CD14-positive monocyte (primary cell): ENCODE measurements at regions not wholly inside any gene's neighbourhood (a gene's known extent, or its start where the extent isn't known, plus 50 kb on each side); places are given as distances from the start of the nearest gene placed in this dataset.
A peak's percentile ranks its signal among the peaks of the same experiment; 100 is the strongest.

Source experiments
- DNase-seq, 3 donors: peaks; one replicate each; pipeline ENCODE4 v3.0.0-alpha.2; 2011 to 2022
- H2AFZ ChIP-seq: 2 replicates; pipeline ENCODE4 v1.6.0; 2012; ENCODE audit warnings: mild to moderate bottlenecking, low read depth, low read length, inconsistent platforms; ENCODE audit not compliant: insufficient read depth, poor library complexity, severe bottlenecking
- H3K27ac ChIP-seq, 2 donors: 1 replicate in 1 of 2; 2 replicates in 1 of 2; pipeline ENCODE4 v1.5.1; 2012 to 2013; ENCODE audit warnings: low read length in 2 of 2, control low read depth in 1 of 2, inconsistent platforms in 1 of 2, low read depth in 1 of 2, mild to moderate bottlenecking in 1 of 2
- H3K27me3 ChIP-seq, 2 donors: one replicate each; pipeline versions ENCODE4 v1.6.0 to v1.6.1; 2011 to 2013; ENCODE audit warnings: low read length in 2 of 2; ENCODE audit not compliant: control insufficient read depth in 2 of 2, insufficient read depth in 2 of 2
- H3K36me3 ChIP-seq, 2 donors: replicated peaks in 1 of 2; 1 replicate in 1 of 2; 2 replicates in 1 of 2; pipeline versions ENCODE4 v1.5.1 to v1.6.1; 2012 to 2013; ENCODE audit warnings: low read length in 2 of 2, control low read depth in 1 of 2, inconsistent platforms in 1 of 2, mild to moderate bottlenecking in 1 of 2; ENCODE audit not compliant: insufficient read depth in 2 of 2, control insufficient read depth in 1 of 2
- H3K4me1 ChIP-seq, 2 donors: 1 replicate in 1 of 2; 2 replicates in 1 of 2; pipeline versions ENCODE4 v1.5.1 to v1.6.1; 2012 to 2013; ENCODE audit warnings: low read length in 2 of 2, control low read depth in 1 of 2, inconsistent platforms in 1 of 2, mild to moderate bottlenecking in 1 of 2, moderate library complexity in 1 of 2; ENCODE audit not compliant: insufficient read depth in 2 of 2, control insufficient read depth in 1 of 2
- H3K4me2 ChIP-seq: replicated peaks from 2 replicates; pipeline ENCODE3; 2012; ENCODE audit warnings: low read length, moderate library complexity, mild to moderate bottlenecking; ENCODE audit not compliant: poor library complexity, severe bottlenecking; ENCODE audit errors: extremely low read depth
- H3K4me3 ChIP-seq, 3 experiments: fragments of 200-600 bp in 1 of 3; sonication (generic) in 1 of 3; replicated peaks in 1 of 3; 1 replicate in 2 of 3; 2 replicates in 1 of 3; pipeline ENCODE4 v1.5.1; 2011 to 2013; ENCODE audit warnings: low read length in 3 of 3, mild to moderate bottlenecking in 3 of 3, control low read depth in 2 of 3, low read depth in 2 of 3, inconsistent platforms in 1 of 3, moderate library complexity in 1 of 3
- H3K79me2 ChIP-seq: 2 replicates; pipeline ENCODE4 v1.6.0; 2012; ENCODE audit warnings: mild to moderate bottlenecking, control low read depth, inconsistent platforms, low read length, moderate library complexity; ENCODE audit not compliant: insufficient read depth
- H3K9ac ChIP-seq: 2 replicates; pipeline ENCODE4 v1.6.0; 2017; ENCODE audit warnings: low read length, mild to moderate bottlenecking; ENCODE audit not compliant: insufficient read depth, poor library complexity, severe bottlenecking
- H3K9me3 ChIP-seq, 2 donors: replicated peaks in 1 of 2; 1 replicate in 1 of 2; 2 replicates in 1 of 2; pipeline versions ENCODE4 v1.5.1 to v1.6.1; 2012 to 2013; ENCODE audit warnings: low read length in 2 of 2, control low read depth in 1 of 2; ENCODE audit not compliant: control insufficient read depth in 1 of 2, insufficient read depth in 1 of 2
- H4K20me1 ChIP-seq: 2 replicates; pipeline ENCODE4 v1.6.0; 2012; ENCODE audit warnings: mild to moderate bottlenecking, low read length, control low read depth, moderate library complexity; ENCODE audit not compliant: insufficient read depth
- H3K27ac Mint-ChIP-seq, 7 donors: one replicate each; pipeline ENCODE4 v1.8.0; 2020; ENCODE audit warnings: mild to moderate bottlenecking in 7 of 7, mixed read lengths in 7 of 7, moderate library complexity in 6 of 7, inconsistent platforms in 2 of 7
- H3K27me3 Mint-ChIP-seq, 3 donors: one replicate each; pipeline ENCODE4 v1.8.0; 2021 to 2022; ENCODE audit warnings: low read depth in 3 of 3, mild to moderate bottlenecking in 3 of 3, mixed read lengths in 3 of 3, moderate library complexity in 3 of 3, inconsistent platforms in 1 of 3
- H3K36me3 Mint-ChIP-seq, 2 donors: one replicate each; pipeline ENCODE4 v1.8.0; 2020; ENCODE audit warnings: mixed read lengths in 2 of 2, inconsistent platforms in 1 of 2, mild to moderate bottlenecking in 1 of 2
- H3K4me1 Mint-ChIP-seq: one replicate; pipeline ENCODE4 v1.8.0; 2020; ENCODE audit warnings: mild to moderate bottlenecking, mixed read lengths
- H3K4me3 Mint-ChIP-seq, 2 donors: one replicate each; pipeline ENCODE4 v1.8.0; 2020; ENCODE audit warnings: mild to moderate bottlenecking in 2 of 2, mixed read lengths in 2 of 2, moderate library complexity in 1 of 2
- H3K9me3 Mint-ChIP-seq, 7 donors: one replicate each; pipeline ENCODE4 v1.8.0; 2020 to 2022; ENCODE audit warnings: mixed read lengths in 7 of 7, mild to moderate bottlenecking in 6 of 7, moderate library complexity in 6 of 7, inconsistent platforms in 2 of 7
- WGBS: methylation state at CpG from one replicate; pipeline ENCODE4 v1.1.5; 2013; ENCODE audit warnings: missing lambda C conversion rate; ENCODE audit not compliant: insufficient coverage; 5-methylcytosine and 5-hydroxymethylcytosine counted together
- intact Hi-C, 2 donors: fragments of 100-400 bp; cut with micrococcal nuclease; formaldehyde crosslinking; loops; one replicate each; pipeline versions ENCODE4 v1.15.0 to v1.15.1; 2023
- TF ChIP-seq, protein P1 (sequence below): fragments of 200-600 bp; IDR thresholded peaks from one replicate; pipeline ENCODE4 v1.8.0; 2022; ENCODE audit warnings: antibody characterized with exemption, mild to moderate bottlenecking

DNA sequence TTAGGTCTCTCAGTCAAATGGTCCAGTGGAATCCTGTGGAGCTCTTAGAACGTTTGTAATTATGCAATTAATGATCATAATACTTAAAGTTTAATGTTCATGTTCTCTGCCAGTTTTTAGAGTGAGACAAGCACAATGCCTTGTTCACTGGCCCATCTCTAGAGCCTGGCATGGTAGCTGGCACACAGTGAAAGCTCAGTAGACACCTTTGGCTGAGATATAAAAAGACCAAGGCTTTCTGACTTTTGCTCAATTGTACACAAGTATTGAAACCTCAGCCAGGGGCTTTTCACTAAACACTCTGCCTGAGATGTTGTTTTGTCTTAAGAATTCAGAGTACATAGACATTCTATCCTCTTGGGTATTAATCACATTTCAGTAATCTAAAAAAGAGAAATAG lies 241.8 kb upstream of the ATP2B1 start:
- H3K4me2 ChIP-seq: no peak overlapping the region
- no peaks in the 10 kb centered on the region for H3K36me3 ChIP-seq
- no peaks in the 10 kb centered on the region for H3K27me3 ChIP-seq
- peak overlapping the region in 2 of 7 donors; percentile 7 to 20 for H3K27ac Mint-ChIP-seq
- H3K4me1 Mint-ChIP-seq: peaks cover 14% of the 10 kb centered on the region
- H3K27ac ChIP-seq: no peak overlapping the region
- no peaks in the 10 kb centered on the region for H4K20me1 ChIP-seq
- intact Hi-C loops: no loop called here
- H3K9ac ChIP-seq: no peak overlapping the region
- TF ChIP-seq, protein P1, sequence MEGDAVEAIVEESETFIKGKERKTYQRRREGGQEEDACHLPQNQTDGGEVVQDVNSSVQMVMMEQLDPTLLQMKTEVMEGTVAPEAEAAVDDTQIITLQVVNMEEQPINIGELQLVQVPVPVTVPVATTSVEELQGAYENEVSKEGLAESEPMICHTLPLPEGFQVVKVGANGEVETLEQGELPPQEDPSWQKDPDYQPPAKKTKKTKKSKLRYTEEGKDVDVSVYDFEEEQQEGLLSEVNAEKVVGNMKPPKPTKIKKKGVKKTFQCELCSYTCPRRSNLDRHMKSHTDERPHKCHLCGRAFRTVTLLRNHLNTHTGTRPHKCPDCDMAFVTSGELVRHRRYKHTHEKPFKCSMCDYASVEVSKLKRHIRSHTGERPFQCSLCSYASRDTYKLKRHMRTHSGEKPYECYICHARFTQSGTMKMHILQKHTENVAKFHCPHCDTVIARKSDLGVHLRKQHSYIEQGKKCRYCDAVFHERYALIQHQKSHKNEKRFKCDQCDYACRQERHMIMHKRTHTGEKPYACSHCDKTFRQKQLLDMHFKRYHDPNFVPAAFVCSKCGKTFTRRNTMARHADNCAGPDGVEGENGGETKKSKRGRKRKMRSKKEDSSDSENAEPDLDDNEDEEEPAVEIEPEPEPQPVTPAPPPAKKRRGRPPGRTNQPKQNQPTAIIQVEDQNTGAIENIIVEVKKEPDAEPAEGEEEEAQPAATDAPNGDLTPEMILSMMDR: no peak
- H3K27me3 Mint-ChIP-seq: no peaks in the 10 kb centered on the region
- no CpG with 5 or more reads among the region's 1 CpG for WGBS
- no peak overlapping the region for H2AFZ ChIP-seq
- DNase-seq: no peak
- no peaks in the 10 kb centered on the region for H3K9me3 ChIP-seq
- H3K4me3 Mint-ChIP-seq: no peak overlapping the region
- H3K4me3 ChIP-seq: no peak overlapping the region
- no peaks in the 10 kb centered on the region for H3K79me2 ChIP-seq
- H3K36me3 Mint-ChIP-seq: no peaks in the 10 kb centered on the region
- H3K9me3 Mint-ChIP-seq: no peaks in the 10 kb centered on the region
- peaks cover 3 to 9% of the 10 kb centered on the region in 2 donors for H3K4me1 ChIP-seq

DNA sequence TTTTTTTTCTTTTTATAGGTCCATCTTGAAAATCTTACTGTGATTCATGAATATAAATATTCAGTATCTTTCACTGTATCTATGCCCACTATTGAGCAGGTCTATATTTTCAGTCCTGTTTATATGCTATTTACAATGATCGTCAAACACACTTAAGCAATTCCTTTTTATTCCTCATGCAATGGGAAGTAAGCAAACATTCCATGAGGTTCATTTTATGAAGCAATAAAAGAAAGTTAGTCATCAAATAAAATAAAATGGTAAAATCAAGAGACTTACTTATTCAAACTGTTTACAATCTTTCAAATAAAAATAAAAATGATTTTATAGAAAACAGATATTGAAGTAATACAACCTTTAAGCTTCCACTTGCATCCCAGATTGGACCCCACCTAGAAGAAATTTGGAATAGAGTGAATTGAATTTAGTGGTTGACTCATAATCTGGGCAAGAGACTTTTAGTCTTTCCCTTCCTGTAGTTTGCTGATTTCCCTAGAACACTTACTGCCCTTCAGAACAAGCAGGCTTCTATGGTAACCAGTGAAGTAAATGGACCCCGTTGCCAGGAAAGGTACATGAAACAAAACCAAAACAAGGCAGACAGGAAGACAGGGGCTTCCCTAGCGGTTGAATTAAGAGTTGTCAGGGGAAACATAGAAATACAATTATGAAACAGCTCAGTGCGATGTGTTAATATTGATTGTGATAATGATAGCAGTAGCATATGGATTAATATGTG lies 241.0 kb upstream of the ATP2B1 start:
- TF ChIP-seq, protein P1: peak; percentile 14
- peaks cover 14% of the 10 kb centered on the region for H3K4me1 Mint-ChIP-seq
- no peak overlapping the region for H3K9ac ChIP-seq
- no peaks in the 10 kb centered on the region for H3K27me3 ChIP-seq
- WGBS: no CpG with 5 or more reads among the region's 4 CpGs
- H3K4me2 ChIP-seq: no peak overlapping the region
- H2AFZ ChIP-seq: no peak overlapping the region
- H3K36me3 Mint-ChIP-seq: no peaks in the 10 kb centered on the region
- no peak overlapping the region for H3K4me3 ChIP-seq
- H3K4me1 ChIP-seq: peaks cover 3 to 9% of the 10 kb centered on the region in 2 donors
- intact Hi-C loops: no loop called here
- H3K4me3 Mint-ChIP-seq: peak overlapping the region in 1 of 2 donors; percentile 2
- H3K27me3 Mint-ChIP-seq: no peaks in the 10 kb centered on the region
- no peaks in the 10 kb centered on the region for H3K9me3 Mint-ChIP-seq
- no peak overlapping the region for H3K27ac ChIP-seq
- H3K9me3 ChIP-seq: no peaks in the 10 kb centered on the region
- peak overlapping the region in 5 of 7 donors; percentile 26 to 75 (median 57) for H3K27ac Mint-ChIP-seq
- H4K20me1 ChIP-seq: no peaks in the 10 kb centered on the region
- H3K36me3 ChIP-seq: no peaks in the 10 kb centered on the region
- DNase-seq: peak; percentile 52 to 84 (median 71)
- H3K79me2 ChIP-seq: no peaks in the 10 kb centered on the region
